ENCODE measurements at regions not wholly inside any gene's neighbourhood (a gene's known extent, or its start where the extent isn't known, plus 50 kb on each side); places are given as distances from the start of the nearest gene placed in this dataset.
"Not testable (repeated sequence)": the region's sequence is repeated elsewhere in the genome, so short reads cannot be mapped to it uniquely, and the experiment has no call there.

- not testable (repeated sequence) for TF ChIP-seq ARNT (IDR thresholded peaks at IDR 0.05); NFRKB (IDR thresholded peaks at IDR 0.05); TARDBP (IDR thresholded peaks at IDR 0.05); L3MBTL2 (conservative IDR thresholded peaks at IDR 0.05); FOXM1 (IDR thresholded peaks at IDR 0.05; ENCODE audit: borderline replicate concordance); FOXK2 (IDR thresholded peaks at IDR 0.05)
Observed at GRCh38 chr1:146709302-146709701, 228.8 kb upstream of the NBPF12 start.
